A549 (cell line): ENCODE measurements at regions not wholly inside any gene's neighbourhood (a gene's known extent, or its start where the extent isn't known, plus 50 kb on each side); places are given as distances from the start of the nearest gene placed in this dataset.

Experiments used
- ATAC-seq, 2 experiments: fragments of 200-7000 bp in 1 of 2; fragments of >200 bp in 1 of 2; cut with Nextera tagmentation in 1 of 2; cut with Tn5 transposase in 1 of 2; 3 replicates each; pipeline versions ENCODE4 v1.8.0 to v1.9.1; 2018 to 2020; ENCODE audit warnings: mild to moderate bottlenecking in 1 of 2, moderate library complexity in 1 of 2
- CTCF ChIA-PET: fragments of 300-600 bp; sonication (Branson Sonifier 250); formaldehyde crosslinking; extraction: SDS; loops from one replicate; lab custom pipeline; 2021; ENCODE audit warnings: antibody characterized with exemption, inconsistent platforms; lab: Yijun Ruan, JAX
- POLR2A ChIA-PET: fragments of 350-600 bp; formaldehyde crosslinking; extraction: SDS; loops from one replicate; lab custom pipeline; 2021; ENCODE audit warnings: antibody characterized with exemption, inconsistent platforms; lab: Yijun Ruan, JAX
- DNase-seq, 2 experiments: peaks; one replicate each; pipeline versions ENCODE4 v3.0.0 to v3.0.0-alpha.2; 2011 to 2016; ENCODE audit warnings: low read depth in 1 of 2, low spot score in 1 of 2
- FAIRE-seq: peaks from 2 replicates; lab custom pipeline; 2011; peaks lifted over from hg19 to GRCh38; lab: Jason Lieb, UNC
- H3K27ac ChIP-seq, 2 experiments: fragments of >200 bp; sonication (Bioruptor Twin); formaldehyde crosslinking; 3 replicates each; pipeline ENCODE4 v1.5.1; 2016 to 2017
- H3K4me1 ChIP-seq: fragments of >200 bp; sonication (Bioruptor Twin); formaldehyde crosslinking; 3 replicates; pipeline ENCODE4 v1.6.1; 2016
- H3K4me2 ChIP-seq: fragments of >200 bp; sonication (Bioruptor Twin); formaldehyde crosslinking; 3 replicates; pipeline ENCODE4 v1.6.1; 2016
- H3K4me3 ChIP-seq: fragments of >200 bp; sonication (Bioruptor Twin); formaldehyde crosslinking; 3 replicates; pipeline ENCODE4 v1.5.1; 2016
- H3K9me3 ChIP-seq: fragments of >200 bp; sonication (Bioruptor Twin); formaldehyde crosslinking; 3 replicates; pipeline ENCODE4 v1.6.1; 2016
- ATOH8 ChIP-seq: fragments of 250-450 bp; sonication (Bioruptor Pico); IDR thresholded peaks from 2 replicates; pipeline ENCODE4 v1.5.0; 2020; ENCODE audit warnings: low read depth, mild to moderate bottlenecking, moderate library complexity
- CHD2 ChIP-seq: fragments of 150-350 bp; IDR thresholded peaks from 2 replicates; pipeline ENCODE4 v1.6.1; 2014; ENCODE audit warnings: low read length; ENCODE audit not compliant: partially characterized antibody
- CTCF ChIP-seq: fragments of >200 bp; sonication (Bioruptor Twin); formaldehyde crosslinking; IDR thresholded peaks from 3 replicates; pipeline ENCODE4 v1.5.1; 2016
- EHF ChIP-seq: fragments of 250-450 bp; sonication (Bioruptor Pico); IDR thresholded peaks from 2 replicates; pipeline ENCODE4 v1.5.0; 2020; ENCODE audit warnings: mild to moderate bottlenecking
- FOSB ChIP-seq: fragments of 250-450 bp; sonication (Bioruptor Pico); IDR thresholded peaks from 2 replicates; pipeline ENCODE4 v1.5.0; 2020; ENCODE audit warnings: mild to moderate bottlenecking, moderate library complexity
- FOSL2 ChIP-seq, 2 experiments: fragments of 450-650 bp in 1 of 2; fragments of >200 bp in 1 of 2; sonication (Bioruptor Twin) in 1 of 2; formaldehyde crosslinking; IDR thresholded peaks; 2 replicates each; pipeline versions ENCODE4 v1.5.0 to v1.6.1; 2016 to 2020; ENCODE audit warnings: mild to moderate bottlenecking in 1 of 2, moderate library complexity in 1 of 2
- FOXS1 ChIP-seq: fragments of 250-450 bp; sonication (Bioruptor Pico); IDR thresholded peaks from 2 replicates; pipeline ENCODE4 v1.5.0; 2020; ENCODE audit warnings: mild to moderate bottlenecking, moderate library complexity
- GATA3 ChIP-seq: IDR thresholded peaks from 2 replicates; pipeline ENCODE4 v1.6.1; 2012; ENCODE audit warnings: borderline replicate concordance
- HES2 ChIP-seq: fragments of >200 bp; sonication (Bioruptor Twin); formaldehyde crosslinking; IDR thresholded peaks from 2 replicates; pipeline ENCODE4 v1.6.1; 2016
- HEYL ChIP-seq: fragments of 250-450 bp; sonication (Bioruptor Pico); IDR thresholded peaks from 2 replicates; pipeline ENCODE4 v1.8.0; 2021; ENCODE audit warnings: mild to moderate bottlenecking, moderate library complexity
- HMGXB4 ChIP-seq: fragments of 250-450 bp; sonication (Bioruptor Pico); IDR thresholded peaks from 2 replicates; pipeline ENCODE4 v1.5.0; 2021; ENCODE audit warnings: mild to moderate bottlenecking, moderate library complexity, borderline replicate concordance
- HOXB5 ChIP-seq: fragments of 250-450 bp; sonication (Bioruptor Pico); IDR thresholded peaks from 2 replicates; pipeline ENCODE4 v1.5.0; 2020; ENCODE audit warnings: mild to moderate bottlenecking, moderate library complexity
- MAFK ChIP-seq: fragments of 450-650 bp; IDR thresholded peaks from 2 replicates; pipeline ENCODE4 v1.6.1; 2014; ENCODE audit not compliant: partially characterized antibody
- NPAS2 ChIP-seq: fragments of 250-450 bp; sonication (Bioruptor Pico); IDR thresholded peaks from 2 replicates; pipeline ENCODE4 v1.8.0; 2022; ENCODE audit warnings: mild to moderate bottlenecking, moderate library complexity, borderline replicate concordance
- NR3C1 ChIP-seq: fragments of >200 bp; sonication (Bioruptor Twin); formaldehyde crosslinking; IDR thresholded peaks from 3 replicates; pipeline ENCODE4 v1.6.1; 2017
- RARB ChIP-seq: fragments of 250-450 bp; sonication (Bioruptor Pico); IDR thresholded peaks from 2 replicates; pipeline ENCODE4 v1.8.0; 2021; ENCODE audit warnings: mild to moderate bottlenecking, moderate library complexity
- REST ChIP-seq: fragments of 200-600 bp; sonication (generic); IDR thresholded peaks from 2 replicates; pipeline ENCODE4 v1.6.1; 2016; ENCODE audit warnings: antibody characterized with exemption, mild to moderate bottlenecking, moderate library complexity
- RFX5 ChIP-seq: fragments of 450-650 bp; IDR thresholded peaks from 2 replicates; pipeline ENCODE4 v1.7.1; 2014; ENCODE audit warnings: antibody characterized with exemption, mild to moderate bottlenecking, moderate library complexity
- RNF2 ChIP-seq: fragments of 200-600 bp; sonication (generic); IDR thresholded peaks from 2 replicates; pipeline ENCODE4 v1.6.1; 2016; ENCODE audit warnings: low read depth, mild to moderate bottlenecking, antibody characterized with exemption, moderate library complexity, borderline replicate concordance
- TFCP2L1 ChIP-seq: fragments of 250-450 bp; sonication (Bioruptor Pico); IDR thresholded peaks from 2 replicates; pipeline ENCODE4 v1.5.0; 2021; ENCODE audit warnings: mild to moderate bottlenecking
- TP53 ChIP-seq: fragments of 250-450 bp; sonication (Bioruptor Pico); IDR thresholded peaks from 2 replicates; pipeline ENCODE4 v1.5.0; 2021; ENCODE audit warnings: mild to moderate bottlenecking, moderate library complexity
- USF2 ChIP-seq: fragments of 450-650 bp; IDR thresholded peaks from 2 replicates; pipeline ENCODE4 v1.6.1; 2014; ENCODE audit warnings: antibody characterized with exemption
- ZFP36 ChIP-seq: fragments of 450-650 bp; IDR thresholded peaks from 2 replicates; pipeline ENCODE4 v1.6.1; 2014; ENCODE audit warnings: borderline replicate concordance; ENCODE audit not compliant: partially characterized antibody
- ZNF302 ChIP-seq: fragments of 250-450 bp; sonication (Bioruptor Pico); IDR thresholded peaks from 2 replicates; pipeline ENCODE4 v1.9.0; 2021; ENCODE audit warnings: inconsistent platforms, mild to moderate bottlenecking, moderate library complexity
- WGBS: methylation state at CpG from one replicate; pipeline ENCODE4 v1.1.6; 2017; ENCODE audit errors: missing lambda C conversion rate; 5-methylcytosine and 5-hydroxymethylcytosine counted together

GRCh38 chr5:89694026-89694550, 715.5 kb downstream of the CETN3 start:
- TF ChIP-seq FOXS1 (CRISPR knock-in tag) (no peak), RFX5 (no peak), EHF (CRISPR knock-in tag) (no peak), TP53 (CRISPR knock-in tag) (no peak)
- Histone ChIP-seq H3K27ac (no peak overlapping the region), H3K4me3 (no peak overlapping the region), H3K4me2 (no peak overlapping the region), H3K4me1 (no peaks in the 10 kb centered on the region), H3K9me3 (no peaks in the 10 kb centered on the region)
- under 1% methylated on average over 3 of the region's 3 CpGs for WGBS
- DNase-seq (no peak), ATAC-seq (no peak), FAIRE-seq (no peak)
- POLR2A ChIA-PET: no interaction called here
- CTCF ChIA-PET: no interaction called here

GRCh38 chr5:89690331-89690730, 719.2 kb downstream of the CETN3 start:
- no peak for ATAC-seq
- Histone ChIP-seq H3K27ac (no peak overlapping the region), H3K4me3 (no peak overlapping the region), H3K4me2 (no peak overlapping the region), H3K4me1 (no peaks in the 10 kb centered on the region)
- DNase-seq: no peak
- POLR2A ChIA-PET: no interaction called here
- TF ChIP-seq TFCP2L1 (CRISPR knock-in tag): no peak
- no peak for TF ChIP-seq FOSB (CRISPR knock-in tag)
- TF ChIP-seq RARB (CRISPR knock-in tag): no peak
- TF ChIP-seq CHD2: no peak
- no peak for TF ChIP-seq ZFP36
- no peak for TF ChIP-seq ATOH8 (CRISPR knock-in tag)
- no peak for TF ChIP-seq HES2
- TF ChIP-seq NPAS2 (CRISPR knock-in tag): no peak
- no peak for TF ChIP-seq RFX5
- no peak for TF ChIP-seq HEYL (CRISPR knock-in tag)
- no peak for TF ChIP-seq GATA3
- TF ChIP-seq ZNF302 (CRISPR knock-in tag): no peak
- no peak for TF ChIP-seq MAFK
- no peak for TF ChIP-seq FOXS1 (CRISPR knock-in tag)
- no peak for TF ChIP-seq RNF2
- TF ChIP-seq REST: no peak
- TF ChIP-seq, all 56 proteins: peak for 0
- WGBS: 2% methylated on average over 1 of the region's 1 CpG
- CTCF ChIA-PET: no interaction called here
- no peak for FAIRE-seq
- H3K9me3 ChIP-seq: no peaks in the 10 kb centered on the region

GRCh38 chr5:89686081-89686765, 723.3 kb downstream of the CETN3 start:
- FAIRE-seq (no peak), DNase-seq (no peak), ATAC-seq (no peak)
- CTCF ChIA-PET: interaction anchor here (0.6 kb wide), 3 partner anchors 15 to 856 kb away, joined by 3 read pairs; no protein-coding TSS in a partner anchor
- Histone ChIP-seq H3K4me2 (no peak overlapping the region), H3K4me3 (no peak overlapping the region), H3K4me1 (no peaks in the 10 kb centered on the region), H3K9me3 (no peaks in the 10 kb centered on the region), H3K27ac (no peak overlapping the region)
- WGBS: 9% methylated on average over 4 of the region's 4 CpGs
- POLR2A ChIA-PET: no interaction called here
- TF ChIP-seq HMGXB4 (CRISPR knock-in tag) (no peak), USF2 (no peak), NR3C1 (no peak), HOXB5 (CRISPR knock-in tag) (no peak), CTCF (no peak), FOSL2 (IDR thresholded peaks at IDR 0.05) (no peak), FOSL2 (CRISPR knock-in tag; IDR thresholded peaks at IDR 0.05) (no peak), RNF2 (no peak)
